ENCODE measurements at regions not wholly inside any gene's neighbourhood (a gene's known extent, or its start where the extent isn't known, plus 50 kb on each side); places are given as distances from the start of the nearest gene placed in this dataset.

GRCh38 chr2:236700703-236701102, 131.1 kb downstream of the ACKR3 start:
- H3K36me3 Mint-ChIP-seq, result no peaks in the 10 kb centered on the region
- no peak overlapping the region for H3K4me3 Mint-ChIP-seq
- peaks cover 0 to 11% (median 0%) of the 10 kb centered on the region in 5 donors for H3K27me3 Mint-ChIP-seq
- CTCF ChIA-PET, result no interaction called here
- Histone ChIP-seq H3K36me3 (ENCODE audit: control insufficient read depth in 2 of 3, insufficient read depth in 3 of 3, low read length in 3 of 3) (no peaks in the 10 kb centered on the region), H3K27me3 (ENCODE audit: control insufficient read depth in 2 of 2, insufficient read depth in 2 of 2, low read length in 2 of 2) (no peaks in the 10 kb centered on the region), H3K9me3 (ENCODE audit: control insufficient read depth in 2 of 3, low read length in 3 of 3) (no peaks in the 10 kb centered on the region), H3K4me1 (ENCODE audit: control insufficient read depth in 2 of 2, insufficient read depth in 2 of 2, low read length in 2 of 2) (no peaks in the 10 kb centered on the region), H3K27ac (ENCODE audit: low read depth, low read length) (no peak overlapping the region), H3K4me3 (ENCODE audit: low read length) (no peak overlapping the region)
- H3K4me1 Mint-ChIP-seq, result no peaks in the 10 kb centered on the region
- H3K27ac Mint-ChIP-seq, result no peak overlapping the region
- ATAC-seq (no peak), DNase-seq (no peak)
- POLR2A ChIA-PET, result no interaction called here
- no peaks in the 10 kb centered on the region for H3K9me3 Mint-ChIP-seq
- intact Hi-C loops (cut with micrococcal nuclease), result no loop called here

GRCh38 chr2:236702657-236703372, 133.2 kb downstream of the ACKR3 start:
- ChIA-PET POLR2A (no interaction called here), CTCF (no interaction called here)
- no peak overlapping the region for H3K27ac Mint-ChIP-seq
- peaks cover 0 to 11% (median 0%) of the 10 kb centered on the region in 5 donors for H3K27me3 Mint-ChIP-seq
- Histone ChIP-seq H3K9me3 (ENCODE audit: control insufficient read depth in 2 of 3, low read length in 3 of 3) (no peaks in the 10 kb centered on the region), H3K27me3 (ENCODE audit: control insufficient read depth in 2 of 2, insufficient read depth in 2 of 2, low read length in 2 of 2) (no peaks in the 10 kb centered on the region), H3K36me3 (ENCODE audit: control insufficient read depth in 2 of 3, insufficient read depth in 3 of 3, low read length in 3 of 3) (no peaks in the 10 kb centered on the region), H3K4me1 (ENCODE audit: control insufficient read depth in 2 of 2, insufficient read depth in 2 of 2, low read length in 2 of 2) (no peaks in the 10 kb centered on the region), H3K4me3 (ENCODE audit: low read length) (no peak overlapping the region), H3K27ac (ENCODE audit: low read depth, low read length) (no peak overlapping the region)
- no peaks in the 10 kb centered on the region for H3K4me1 Mint-ChIP-seq
- peaks cover 0 to 6% (median 0%) of the 10 kb centered on the region in 11 donors for H3K9me3 Mint-ChIP-seq
- H3K4me3 Mint-ChIP-seq, result no peak overlapping the region
- ATAC-seq (no peak), DNase-seq (no peak)
- no peaks in the 10 kb centered on the region for H3K36me3 Mint-ChIP-seq
- intact Hi-C loops (cut with micrococcal nuclease), result no loop called here

- POLR2A ChIA-PET, result no interaction called here
- peaks cover 0 to 11% (median 0%) of the 10 kb centered on the region in 5 donors for H3K27me3 Mint-ChIP-seq
- H3K4me1 Mint-ChIP-seq, result no peaks in the 10 kb centered on the region
- DNase-seq (no peak), ATAC-seq (no peak)
- intact Hi-C loops (cut with micrococcal nuclease), result no loop called here
- Histone ChIP-seq H3K36me3 (ENCODE audit: control insufficient read depth in 2 of 3, insufficient read depth in 3 of 3, low read length in 3 of 3) (no peaks in the 10 kb centered on the region), H3K27ac (ENCODE audit: low read depth, low read length) (no peak overlapping the region), H3K27me3 (ENCODE audit: control insufficient read depth in 2 of 2, insufficient read depth in 2 of 2, low read length in 2 of 2) (no peaks in the 10 kb centered on the region), H3K4me1 (ENCODE audit: control insufficient read depth in 2 of 2, insufficient read depth in 2 of 2, low read length in 2 of 2) (no peaks in the 10 kb centered on the region), H3K9me3 (ENCODE audit: control insufficient read depth in 2 of 3, low read length in 3 of 3) (no peaks in the 10 kb centered on the region), H3K4me3 (ENCODE audit: low read length) (no peak overlapping the region)
- H3K4me3 Mint-ChIP-seq, result no peak overlapping the region
- H3K36me3 Mint-ChIP-seq, result no peaks in the 10 kb centered on the region
- CTCF ChIA-PET, result no interaction called here
- peaks cover 0 to 6% (median 0%) of the 10 kb centered on the region in 11 donors for H3K9me3 Mint-ChIP-seq
- H3K27ac Mint-ChIP-seq, result no peak overlapping the region
These were observed 133.7 kb downstream of the ACKR3 start for GRCh38 chr2:236703373-236703709.

GRCh38 chr2:236703906-236704305, 134.3 kb downstream of the ACKR3 start:
- no peaks in the 10 kb centered on the region for H3K4me1 ChIP-seq (ENCODE audit: control insufficient read depth in 2 of 2, insufficient read depth in 2 of 2, low read length in 2 of 2)
- Mint-ChIP-seq H3K27me3 (peaks cover 0 to 11% (median 0%) of the 10 kb centered on the region in 5 donors), H3K36me3 (no peaks in the 10 kb centered on the region), H3K4me3 (no peak overlapping the region), H3K27ac (no peak overlapping the region), H3K4me1 (no peaks in the 10 kb centered on the region), H3K9me3 (peaks cover 0 to 6% (median 0%) of the 10 kb centered on the region in 11 donors)
- DNase-seq (no peak), ATAC-seq (no peak)
- ChIA-PET POLR2A (no interaction called here), CTCF (no interaction called here)
- intact Hi-C loops (cut with micrococcal nuclease), result no loop called here
- H3K27me3 ChIP-seq (ENCODE audit: control insufficient read depth in 2 of 2, insufficient read depth in 2 of 2, low read length in 2 of 2), result no peaks in the 10 kb centered on the region
- H3K27ac ChIP-seq (ENCODE audit: low read depth, low read length), result no peak overlapping the region
- no peaks in the 10 kb centered on the region for H3K36me3 ChIP-seq (ENCODE audit: control insufficient read depth in 2 of 3, insufficient read depth in 3 of 3, low read length in 3 of 3)
- H3K4me3 ChIP-seq (ENCODE audit: low read length), result no peak overlapping the region
- H3K9me3 ChIP-seq (ENCODE audit: control insufficient read depth in 2 of 3, low read length in 3 of 3), result no peaks in the 10 kb centered on the region

- intact Hi-C loops (cut with micrococcal nuclease), result no loop called here
- no peak overlapping the region for H3K4me3 ChIP-seq (ENCODE audit: low read length)
These were observed 135.3 kb downstream of the ACKR3 start for GRCh38 chr2:236704887-236705286.

GRCh38 chr2:236705295-236706105, 135.9 kb downstream of the ACKR3 start:
- no peaks in the 10 kb centered on the region for H3K4me1 ChIP-seq (ENCODE audit: control insufficient read depth in 2 of 2, insufficient read depth in 2 of 2, low read length in 2 of 2)
- CTCF ChIA-PET, result no interaction called here
- H3K27ac ChIP-seq (ENCODE audit: low read depth, low read length), result no peak overlapping the region
- H3K27ac Mint-ChIP-seq, result no peak overlapping the region
- DNase-seq (no peak), ATAC-seq (peak; percentile 58)
- H3K9me3 ChIP-seq (ENCODE audit: control insufficient read depth in 2 of 3, low read length in 3 of 3), result no peaks in the 10 kb centered on the region
- POLR2A ChIA-PET, result no interaction called here
- no peaks in the 10 kb centered on the region for H3K36me3 ChIP-seq (ENCODE audit: control insufficient read depth in 2 of 3, insufficient read depth in 3 of 3, low read length in 3 of 3)
- peaks cover 0 to 6% (median 0%) of the 10 kb centered on the region in 11 donors for H3K9me3 Mint-ChIP-seq
- H3K4me3 Mint-ChIP-seq, result no peak overlapping the region
- no peak overlapping the region for H3K4me3 ChIP-seq (ENCODE audit: low read length)
- H3K27me3 ChIP-seq (ENCODE audit: control insufficient read depth in 2 of 2, insufficient read depth in 2 of 2, low read length in 2 of 2), result no peaks in the 10 kb centered on the region
- peaks cover 0 to 6% (median 0%) of the 10 kb centered on the region in 5 donors for H3K27me3 Mint-ChIP-seq
- intact Hi-C loops (cut with micrococcal nuclease), result no loop called here
- H3K36me3 Mint-ChIP-seq, result no peaks in the 10 kb centered on the region
- no peaks in the 10 kb centered on the region for H3K4me1 Mint-ChIP-seq

More at GRCh38 chr2:236704887-236705286, 135.3 kb downstream of the ACKR3 start:
- H3K9me3 ChIP-seq (ENCODE audit: control insufficient read depth in 2 of 3, low read length in 3 of 3), result no peaks in the 10 kb centered on the region
- H3K27me3 ChIP-seq (ENCODE audit: control insufficient read depth in 2 of 2, insufficient read depth in 2 of 2, low read length in 2 of 2), result no peaks in the 10 kb centered on the region
- Mint-ChIP-seq H3K36me3 (no peaks in the 10 kb centered on the region), H3K27ac (no peak overlapping the region), H3K4me3 (no peak overlapping the region), H3K27me3 (peaks cover 0 to 6% (median 0%) of the 10 kb centered on the region in 5 donors), H3K9me3 (peaks cover 0 to 6% (median 0%) of the 10 kb centered on the region in 11 donors), H3K4me1 (no peaks in the 10 kb centered on the region)
- H3K27ac ChIP-seq (ENCODE audit: low read depth, low read length), result no peak overlapping the region
- no peaks in the 10 kb centered on the region for H3K36me3 ChIP-seq (ENCODE audit: control insufficient read depth in 2 of 3, insufficient read depth in 3 of 3, low read length in 3 of 3)
- CTCF ChIA-PET, result no interaction called here
- H3K4me1 ChIP-seq (ENCODE audit: control insufficient read depth in 2 of 2, insufficient read depth in 2 of 2, low read length in 2 of 2), result no peaks in the 10 kb centered on the region
- ATAC-seq (no peak), DNase-seq (no peak)
- POLR2A ChIA-PET, result no interaction called here

GRCh38 chr2:236706288-236706687, 136.7 kb downstream of the ACKR3 start:
- ATAC-seq, result no peak
- Histone ChIP-seq H3K27ac (ENCODE audit: low read depth, low read length) (no peak overlapping the region), H3K4me3 (ENCODE audit: low read length) (no peak overlapping the region), H3K9me3 (ENCODE audit: control insufficient read depth in 2 of 3, low read length in 3 of 3) (no peaks in the 10 kb centered on the region), H3K36me3 (ENCODE audit: control insufficient read depth in 2 of 3, insufficient read depth in 3 of 3, low read length in 3 of 3) (no peaks in the 10 kb centered on the region), H3K4me1 (ENCODE audit: control insufficient read depth in 2 of 2, insufficient read depth in 2 of 2, low read length in 2 of 2) (no peaks in the 10 kb centered on the region), H3K27me3 (ENCODE audit: control insufficient read depth in 2 of 2, insufficient read depth in 2 of 2, low read length in 2 of 2) (no peaks in the 10 kb centered on the region)
- ChIA-PET CTCF (no interaction called here), POLR2A (no interaction called here)
- Mint-ChIP-seq H3K36me3 (no peaks in the 10 kb centered on the region), H3K4me1 (no peaks in the 10 kb centered on the region), H3K27ac (no peak overlapping the region), H3K9me3 (peaks cover 0 to 6% (median 0%) of the 10 kb centered on the region in 11 donors), H3K4me3 (no peak overlapping the region), H3K27me3 (peaks cover 0 to 1% (median 0%) of the 10 kb centered on the region in 5 donors)
- intact Hi-C loops (cut with micrococcal nuclease), result no loop called here
- DNase-seq, result no peak
